ENCODE measurements at regions not wholly inside any gene's neighbourhood (a gene's known extent, or its start where the extent isn't known, plus 50 kb on each side); places are given as distances from the start of the nearest gene placed in this dataset.

GRCh38 chr18:43534511-43534910, 257.2 kb upstream of the SYT4 start:
- no peaks in the 10 kb centered on the region for H3K79me2 ChIP-seq (ENCODE audit: insufficient read depth, low read length)
- no peak for TF ChIP-seq CTCF (IDR thresholded peaks at IDR 0.05; ENCODE audit: insufficient read depth, low read depth, low read length)
- no peak for TF ChIP-seq EZH2 (IDR thresholded peaks at IDR 0.05; ENCODE audit: insufficient read depth, low read length)
- no peaks in the 10 kb centered on the region for H3K27me3 ChIP-seq (ENCODE audit: insufficient read depth, low read length)
- Mint-ChIP-seq H3K36me3 (ENCODE audit: low read depth, unreplicated experiment) (no peaks in the 10 kb centered on the region), H3K4me3 (ENCODE audit: unreplicated experiment) (no peak overlapping the region), H3K4me1 (ENCODE audit: low read depth, unreplicated experiment) (no peaks in the 10 kb centered on the region), H3K27me3 (ENCODE audit: low read depth, unreplicated experiment) (no peaks in the 10 kb centered on the region), H3K27ac (ENCODE audit: unreplicated experiment) (no peak overlapping the region), H3K9me3 (ENCODE audit: unreplicated experiment) (no peaks in the 10 kb centered on the region)
- H4K20me1 ChIP-seq (ENCODE audit: insufficient read depth, low read length): no peaks in the 10 kb centered on the region
- H3K4me3 ChIP-seq (ENCODE audit: insufficient read depth, low read depth, low read length): no peak overlapping the region
- H3K27ac ChIP-seq (ENCODE audit: low read depth, low read length): no peak overlapping the region
- DNase-seq (ENCODE audit: low read depth) (peak; percentile 8), FAIRE-seq (no peak)
- no peak overlapping the region for H2AFZ ChIP-seq (ENCODE audit: low read depth, low read length)
- H3K4me1 ChIP-seq (ENCODE audit: insufficient read depth, low read length): no peaks in the 10 kb centered on the region
- H3K36me3 ChIP-seq (ENCODE audit: insufficient read depth, low read length): no peaks in the 10 kb centered on the region
- H3K9me3 ChIP-seq (ENCODE audit: insufficient read depth, low read depth, low read length): no peaks in the 10 kb centered on the region
- no peak overlapping the region for H3K9ac ChIP-seq (ENCODE audit: low read length)
- H3K4me2 ChIP-seq (ENCODE audit: low read length): no peak overlapping the region

GRCh38 chr18:43539862-43540261, 262.6 kb upstream of the SYT4 start:
- H3K27ac ChIP-seq (ENCODE audit: low read depth, low read length): no peak overlapping the region
- FAIRE-seq: no peak

GRCh38 chr18:43542016-43542415, 264.7 kb upstream of the SYT4 start:
- Histone ChIP-seq H3K9ac (ENCODE audit: low read length) (no peak overlapping the region), H3K27me3 (ENCODE audit: insufficient read depth, low read length) (no peaks in the 10 kb centered on the region), H3K4me1 (ENCODE audit: insufficient read depth, low read length) (peaks cover 3% of the 10 kb centered on the region), H3K79me2 (ENCODE audit: insufficient read depth, low read length) (no peaks in the 10 kb centered on the region), H3K27ac (ENCODE audit: low read depth, low read length) (no peak overlapping the region), H3K36me3 (ENCODE audit: insufficient read depth, low read length) (no peaks in the 10 kb centered on the region), H3K9me3 (ENCODE audit: insufficient read depth, low read depth, low read length) (no peaks in the 10 kb centered on the region), H3K4me2 (ENCODE audit: low read length) (no peak overlapping the region), H4K20me1 (ENCODE audit: insufficient read depth, low read length) (no peaks in the 10 kb centered on the region), H3K4me3 (ENCODE audit: insufficient read depth, low read depth, low read length) (no peak overlapping the region), H2AFZ (ENCODE audit: low read depth, low read length) (no peak overlapping the region)
- Mint-ChIP-seq H3K27me3 (ENCODE audit: low read depth, unreplicated experiment) (no peaks in the 10 kb centered on the region), H3K9me3 (ENCODE audit: unreplicated experiment) (peaks cover 8% of the 10 kb centered on the region), H3K4me3 (ENCODE audit: unreplicated experiment) (no peak overlapping the region), H3K4me1 (ENCODE audit: low read depth, unreplicated experiment) (no peaks in the 10 kb centered on the region), H3K36me3 (ENCODE audit: low read depth, unreplicated experiment) (no peaks in the 10 kb centered on the region), H3K27ac (ENCODE audit: unreplicated experiment) (no peak overlapping the region)
- DNase-seq (ENCODE audit: low read depth): no peak
- TF ChIP-seq CTCF (IDR thresholded peaks at IDR 0.05; ENCODE audit: insufficient read depth, low read depth, low read length) (no peak), EZH2 (IDR thresholded peaks at IDR 0.05; ENCODE audit: insufficient read depth, low read length) (no peak)
- no peak for FAIRE-seq

More at GRCh38 chr18:43539862-43540261, 262.6 kb upstream of the SYT4 start:
- TF ChIP-seq CTCF (IDR thresholded peaks at IDR 0.05; ENCODE audit: insufficient read depth, low read depth, low read length): no peak
- Mint-ChIP-seq H3K27ac (ENCODE audit: unreplicated experiment) (no peak overlapping the region), H3K36me3 (ENCODE audit: low read depth, unreplicated experiment) (no peaks in the 10 kb centered on the region), H3K4me3 (ENCODE audit: unreplicated experiment) (no peak overlapping the region), H3K27me3 (ENCODE audit: low read depth, unreplicated experiment) (no peaks in the 10 kb centered on the region), H3K4me1 (ENCODE audit: low read depth, unreplicated experiment) (no peaks in the 10 kb centered on the region), H3K9me3 (ENCODE audit: unreplicated experiment) (peaks cover 2% of the 10 kb centered on the region)
- H3K4me3 ChIP-seq (ENCODE audit: insufficient read depth, low read depth, low read length): no peak overlapping the region
- H3K4me2 ChIP-seq (ENCODE audit: low read length): no peak overlapping the region
- peaks cover 3% of the 10 kb centered on the region for H3K4me1 ChIP-seq (ENCODE audit: insufficient read depth, low read length)
- H3K79me2 ChIP-seq (ENCODE audit: insufficient read depth, low read length): no peaks in the 10 kb centered on the region
- H3K36me3 ChIP-seq (ENCODE audit: insufficient read depth, low read length): no peaks in the 10 kb centered on the region
- no peak overlapping the region for H3K9ac ChIP-seq (ENCODE audit: low read length)
- H3K9me3 ChIP-seq (ENCODE audit: insufficient read depth, low read depth, low read length): no peaks in the 10 kb centered on the region
- DNase-seq (ENCODE audit: low read depth): no peak
- H4K20me1 ChIP-seq (ENCODE audit: insufficient read depth, low read length): no peaks in the 10 kb centered on the region
- no peaks in the 10 kb centered on the region for H3K27me3 ChIP-seq (ENCODE audit: insufficient read depth, low read length)
- H2AFZ ChIP-seq (ENCODE audit: low read depth, low read length): no peak overlapping the region
